ENCODE measurements at regions not wholly inside any gene's neighbourhood (a gene's known extent, or its start where the extent isn't known, plus 50 kb on each side); places are given as distances from the start of the nearest gene placed in this dataset.
"Not testable (repeated sequence)": the region's sequence is repeated elsewhere in the genome, so short reads cannot be mapped to it uniquely, and the experiment has no call there.

DNA sequence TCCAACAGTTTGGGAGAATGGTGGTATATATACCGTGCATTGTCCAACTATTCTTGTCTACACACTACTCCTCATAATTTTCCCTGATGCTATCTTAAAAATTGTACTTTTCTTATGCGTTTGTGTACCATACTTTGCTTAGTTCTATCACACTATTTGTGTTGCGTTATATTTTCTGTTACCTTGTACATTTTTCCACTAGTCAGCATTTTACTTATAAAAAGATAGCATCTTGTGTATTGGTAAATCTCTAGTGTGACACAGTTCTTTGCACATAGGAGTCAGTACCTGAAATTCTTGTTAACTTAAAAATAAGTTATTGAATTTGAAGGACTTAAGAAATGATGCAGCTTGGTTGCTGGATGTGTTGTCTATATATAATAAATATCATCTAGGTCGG, 201.8 kb upstream of the LMO3 start:
- DNase-seq, result no peak

DNA sequence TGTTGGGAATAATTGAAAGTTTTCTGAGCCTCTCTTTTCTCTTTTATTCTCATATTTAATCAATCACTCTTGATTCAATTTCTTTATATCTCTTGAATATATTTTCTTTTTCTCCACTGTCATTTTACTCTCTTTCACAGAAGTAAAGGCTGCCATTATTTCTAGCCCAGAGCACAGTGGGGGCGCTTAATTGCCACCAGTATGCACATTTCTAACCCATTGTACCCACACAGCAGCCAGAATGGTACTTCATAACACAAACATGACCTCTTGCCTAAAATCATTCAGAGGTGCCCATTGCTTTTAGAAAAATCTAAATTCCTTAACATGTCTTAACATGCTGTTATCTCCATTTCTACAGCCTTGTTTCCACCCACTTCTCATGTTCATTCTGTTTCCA, 190.2 kb upstream of the LMO3 start:
- no peak for DNase-seq

GRCh38 chr12:16789204-16789790, 183.3 kb upstream of the LMO3 start:
- no peak for DNase-seq

- no peak for DNase-seq
Measured at GRCh38 chr12:16788506-16789203, 182.7 kb upstream of the LMO3 start.

DNA sequence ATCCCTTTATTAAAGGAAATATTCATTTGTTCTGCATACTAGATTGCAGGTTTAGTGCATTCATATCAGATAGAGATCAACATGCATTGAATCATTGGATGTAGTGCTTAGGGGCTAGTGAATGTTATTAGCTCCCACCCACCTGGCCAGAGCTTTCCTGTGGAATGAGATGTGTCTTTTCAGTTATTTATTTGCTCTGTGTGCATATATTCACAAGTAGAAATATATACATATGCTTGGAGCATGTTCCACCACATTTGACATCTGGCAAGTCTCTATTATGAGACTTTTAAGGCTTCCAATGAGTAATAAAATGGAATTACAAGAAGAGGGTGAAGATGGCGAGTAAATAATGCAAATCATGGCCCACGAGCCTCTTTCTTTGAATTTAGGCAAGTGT, 180.0 kb upstream of the LMO3 start:
- no peak for DNase-seq

- no peak for DNase-seq
Measured at GRCh38 chr12:16785524-16785923, 179.6 kb upstream of the LMO3 start.

DNA sequence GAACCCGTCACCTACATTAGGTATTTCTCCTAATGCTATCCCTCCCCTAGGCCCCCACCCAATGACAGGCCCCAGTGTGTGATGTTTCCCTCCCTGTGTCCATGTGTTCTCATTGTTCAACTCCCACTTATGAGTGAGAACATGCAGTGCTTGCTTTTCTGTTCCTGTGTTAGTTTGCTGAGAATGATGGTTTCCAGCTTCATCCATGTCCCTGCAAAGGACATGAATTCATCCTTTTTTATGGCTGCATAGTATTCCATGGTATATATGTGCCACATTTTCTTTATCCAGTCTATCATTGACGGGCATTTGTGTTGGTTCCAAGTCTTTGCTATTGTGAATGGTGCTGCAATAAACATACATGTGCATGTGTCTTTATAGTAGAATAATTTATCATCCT, 163.2 kb upstream of the LMO3 start:
- DNase-seq, result not testable (repeated sequence)

DNA sequence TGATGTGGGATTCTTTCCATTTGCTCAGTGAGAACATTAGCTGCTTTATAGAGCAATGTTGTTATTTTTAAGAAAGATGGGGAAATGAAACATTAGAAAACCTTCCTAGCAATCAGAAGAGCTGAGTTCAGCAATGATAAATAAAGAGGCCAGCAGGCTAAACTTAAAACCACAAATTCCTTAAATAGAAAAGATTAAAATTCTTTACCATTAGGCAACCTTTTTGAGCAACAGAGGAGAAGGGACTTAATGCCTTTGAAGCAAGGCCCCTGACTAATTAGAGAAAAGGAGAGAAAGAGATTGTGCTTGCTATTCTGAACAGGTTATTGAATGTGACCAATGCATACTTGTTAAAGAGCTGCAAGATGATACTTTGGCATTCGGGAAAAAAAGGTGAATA, 160.8 kb upstream of the LMO3 start:
- no peak for DNase-seq

- DNase-seq, result no peak
Measured at GRCh38 chr12:16763901-16764300, 157.9 kb upstream of the LMO3 start.

GRCh38 chr12:16756833-16757555, 151.0 kb upstream of the LMO3 start:
- DNase-seq, result peak; percentile 11

DNA sequence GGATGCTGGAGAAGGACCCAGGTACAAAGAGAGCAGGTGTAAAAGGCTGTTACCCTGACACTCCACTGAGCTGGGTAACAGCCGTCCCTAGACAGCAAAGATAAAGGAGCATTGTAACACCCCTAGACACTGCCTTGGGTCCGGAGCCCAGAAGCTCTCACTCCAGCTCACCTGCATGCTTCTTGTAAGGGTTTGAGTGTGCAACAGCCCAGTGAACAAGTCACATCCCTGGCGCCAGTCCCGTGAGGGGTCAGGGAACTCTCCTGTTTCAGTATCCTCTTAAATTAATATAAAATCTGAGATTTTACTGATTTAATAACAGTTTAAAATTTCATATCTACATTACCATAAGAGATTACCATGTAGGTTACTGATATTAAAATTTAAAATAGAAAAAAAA, 124.8 kb upstream of the LMO3 start:
- DNase-seq, result no peak

GRCh38 chr12:16726879-16727278, 120.9 kb upstream of the LMO3 start:
- DNase-seq, result no peak

DNA sequence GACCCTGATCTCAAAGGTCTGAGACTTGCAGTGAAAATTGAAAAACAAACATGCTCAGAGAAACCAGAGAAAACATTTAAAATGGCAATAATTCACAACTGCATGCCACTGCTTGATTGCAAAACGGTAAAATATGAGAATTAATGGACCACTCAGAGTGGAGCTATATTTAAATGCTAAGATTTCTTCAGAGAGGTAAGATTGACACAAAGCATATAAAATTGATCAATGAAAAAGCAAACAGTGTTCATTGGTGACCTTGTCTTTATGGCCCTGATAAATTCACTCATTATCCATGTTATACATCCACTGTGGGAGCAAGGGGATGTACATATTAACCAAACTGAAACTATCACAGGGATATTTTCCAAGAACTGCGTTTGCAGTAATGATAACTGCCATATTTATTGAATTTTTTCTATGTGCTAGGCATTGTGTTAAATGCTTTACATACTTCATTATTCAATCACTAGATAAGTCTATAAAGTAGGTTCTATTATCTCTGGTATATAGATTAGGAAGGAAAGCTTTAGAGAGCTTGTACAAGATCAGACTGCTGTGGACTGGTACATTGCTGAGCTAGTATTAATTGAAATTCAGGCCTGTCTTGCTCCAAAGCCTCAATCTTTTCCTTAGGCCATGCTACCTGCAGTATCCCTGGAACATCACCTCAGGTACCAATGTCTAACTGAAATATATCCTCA, 113.9 kb upstream of the LMO3 start:
- DNase-seq, result no peak

DNA sequence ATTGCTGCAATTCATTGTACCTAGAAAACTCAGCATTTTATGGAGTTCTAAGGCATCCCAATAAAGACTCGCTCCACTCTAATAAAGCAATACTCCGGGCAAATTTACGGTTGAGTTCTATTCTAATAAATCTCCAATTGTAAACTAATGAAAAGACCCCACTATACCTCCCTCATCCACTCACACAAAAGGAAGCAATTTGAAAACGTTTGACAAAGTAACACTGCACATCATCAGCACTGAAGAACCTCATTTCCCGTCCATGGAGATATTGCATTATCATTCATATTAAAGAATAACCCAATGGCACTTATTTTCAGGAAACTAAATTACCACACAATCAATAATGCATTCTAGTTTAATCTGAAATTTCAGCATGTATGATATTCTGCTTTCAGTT, 111.0 kb upstream of the LMO3 start:
- no peak for DNase-seq

DNA sequence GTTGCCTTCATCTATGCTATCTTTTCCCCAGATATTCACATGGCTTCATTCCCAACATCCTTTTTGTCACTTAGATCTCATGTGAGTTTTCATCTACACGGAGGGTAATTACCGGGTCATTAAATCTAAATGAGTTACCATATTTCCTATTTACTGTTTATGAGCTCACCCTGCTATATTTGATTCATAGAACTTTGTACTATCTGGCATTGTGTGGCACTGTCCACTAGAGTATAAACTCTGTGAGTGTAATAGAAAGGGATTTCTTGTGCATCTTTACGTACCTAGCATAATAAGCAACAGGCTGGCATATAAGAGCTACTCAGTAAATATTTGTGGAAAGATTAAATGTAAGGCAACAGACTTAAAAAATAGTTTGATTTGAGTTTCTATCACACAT, 86.1 kb upstream of the LMO3 start:
- no peak for DNase-seq

DNA sequence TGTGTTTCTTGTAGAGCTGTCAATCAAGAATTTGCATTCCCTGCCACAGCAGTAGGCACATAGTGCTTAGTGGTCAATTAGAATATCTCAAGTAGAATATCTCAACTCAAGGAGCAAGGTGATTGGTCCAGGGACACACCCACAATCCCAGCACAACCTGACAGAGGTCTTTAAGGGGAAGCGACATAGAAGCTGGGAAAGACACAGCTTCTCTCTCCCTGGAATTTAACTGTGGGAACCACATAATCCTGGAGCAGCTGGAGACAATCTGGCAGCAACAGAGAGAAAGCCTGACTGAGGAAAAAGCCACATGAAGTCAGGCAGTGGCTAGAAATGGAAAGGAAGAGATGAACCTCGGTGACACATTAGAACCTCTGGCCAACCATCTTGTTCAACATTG, 85.7 kb upstream of the LMO3 start:
- DNase-seq, result no peak

DNA sequence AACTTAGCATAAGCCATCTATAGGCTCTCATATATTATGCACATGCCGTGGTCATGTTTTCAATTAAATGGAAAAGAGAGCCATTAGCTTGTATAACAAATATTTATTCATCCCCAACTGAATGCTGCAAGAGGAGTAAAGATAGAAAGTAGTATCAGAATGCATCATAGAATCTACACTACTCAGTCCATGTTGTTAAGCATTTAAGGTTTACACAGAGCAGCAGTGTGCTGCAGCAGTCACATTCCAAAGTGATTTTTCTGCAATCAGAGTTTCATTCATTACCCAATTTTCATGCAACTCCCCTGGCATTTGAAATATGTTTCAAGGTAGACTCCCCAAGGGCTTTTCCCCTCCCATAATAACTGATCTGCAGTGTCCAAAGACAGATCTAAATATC, 82.2 kb upstream of the LMO3 start:
- no peak for DNase-seq

- DNase-seq, result no peak
Measured at GRCh38 chr12:16685107-16685506, 79.1 kb upstream of the LMO3 start.

DNA sequence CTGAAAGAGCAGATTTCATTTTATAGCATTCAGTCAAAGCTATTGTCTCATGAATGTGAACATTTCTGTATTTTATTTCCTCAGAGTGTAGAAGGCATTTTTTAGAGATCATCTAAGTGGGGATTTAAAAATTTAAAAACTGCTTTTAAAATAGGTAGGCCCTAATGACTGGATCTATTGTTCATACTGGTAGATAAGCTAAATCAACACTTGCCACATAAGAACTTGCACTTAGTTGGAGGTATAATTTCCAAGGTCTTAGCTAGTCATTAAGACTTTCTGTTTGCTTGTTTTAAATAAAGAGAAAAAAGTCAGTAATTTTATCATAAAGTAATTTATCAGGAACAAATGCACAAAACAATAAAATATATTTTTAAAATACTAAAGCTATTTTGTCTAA, 75.2 kb upstream of the LMO3 start:
- DNase-seq, result no peak

DNA sequence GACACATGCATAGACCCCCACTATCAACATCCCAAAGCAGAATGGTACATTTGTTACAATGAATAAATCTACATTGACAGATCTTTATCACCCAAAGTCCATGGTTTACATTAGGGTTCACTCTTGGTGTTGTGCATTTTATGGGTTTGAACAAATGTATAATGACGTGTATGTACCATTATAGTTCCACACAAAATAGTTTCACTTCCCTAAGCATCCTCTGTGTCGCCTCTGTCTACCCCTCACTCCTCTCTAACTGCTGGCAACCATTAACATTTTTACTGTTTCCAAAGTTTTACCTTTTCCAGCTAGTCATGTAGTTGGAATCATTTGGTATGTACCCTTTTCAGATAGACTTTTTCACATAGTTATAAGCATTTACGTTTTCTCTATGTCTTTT, 69.5 kb upstream of the LMO3 start:
- no peak for DNase-seq

DNA sequence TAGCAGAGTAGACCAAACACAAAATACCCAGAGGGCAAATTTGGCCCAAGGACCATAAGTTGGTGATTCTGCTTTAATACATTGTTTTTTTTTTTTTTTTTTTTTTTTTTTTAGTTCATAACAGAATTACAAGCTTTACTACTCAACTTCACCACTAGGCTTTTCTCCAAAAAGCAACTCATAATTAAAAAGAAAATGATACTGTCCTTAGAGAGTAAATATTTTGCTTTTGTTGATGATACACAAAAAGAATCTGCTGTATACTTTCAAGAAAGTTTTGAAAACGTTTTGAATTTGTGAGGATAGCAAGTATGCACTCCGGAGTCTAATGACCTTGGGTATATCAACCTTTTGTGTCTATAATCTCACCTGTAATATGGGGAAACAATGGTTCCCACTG, 68.9 kb upstream of the LMO3 start:
- no peak for DNase-seq

DNA sequence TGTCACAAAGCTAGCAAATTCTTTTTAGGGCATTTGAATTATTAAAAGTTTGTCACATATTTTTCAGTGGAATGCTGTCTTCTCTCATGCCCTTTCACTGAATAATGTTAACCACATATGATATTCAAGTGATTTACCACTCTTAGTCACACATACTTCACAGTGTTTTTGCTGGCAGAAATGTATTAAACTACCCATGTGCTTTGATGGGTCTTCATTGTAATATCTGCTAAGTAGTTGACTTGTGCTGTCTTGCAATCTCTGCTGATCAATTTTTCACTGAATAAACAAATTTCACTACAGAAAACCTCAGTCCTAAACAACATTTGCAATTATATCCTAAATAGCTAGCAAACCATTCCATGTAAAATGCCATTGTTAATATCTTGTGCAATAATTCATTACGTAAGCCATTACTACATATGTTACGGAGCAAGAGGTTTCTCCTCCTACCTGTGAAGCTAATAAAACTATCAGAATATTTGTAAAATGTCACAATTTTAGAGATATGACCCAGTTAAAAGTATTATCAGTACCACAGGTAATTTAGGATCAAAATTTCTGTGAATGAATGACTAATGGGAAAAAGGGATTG, 64.6 kb upstream of the LMO3 start:
- no peak for DNase-seq

DNA sequence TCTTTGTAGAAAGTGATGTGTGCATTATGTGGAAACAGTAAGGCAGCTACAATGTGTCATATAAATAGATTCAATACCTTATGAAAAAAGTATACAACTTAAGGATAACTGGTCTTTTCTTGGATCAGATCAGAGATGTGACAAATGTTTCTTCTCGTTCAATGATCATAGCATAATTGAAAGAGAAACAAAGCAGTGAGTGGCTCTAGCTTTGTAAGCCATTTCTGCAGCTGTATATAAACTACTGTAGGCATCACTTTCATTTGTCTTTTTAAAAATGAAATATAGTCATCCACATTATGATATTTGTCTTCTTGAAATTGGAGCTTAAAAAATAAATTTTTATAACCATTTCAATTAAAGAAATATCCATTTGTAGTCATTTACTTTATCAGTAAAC, 63.8 kb upstream of the LMO3 start:
- DNase-seq, result no peak

DNA sequence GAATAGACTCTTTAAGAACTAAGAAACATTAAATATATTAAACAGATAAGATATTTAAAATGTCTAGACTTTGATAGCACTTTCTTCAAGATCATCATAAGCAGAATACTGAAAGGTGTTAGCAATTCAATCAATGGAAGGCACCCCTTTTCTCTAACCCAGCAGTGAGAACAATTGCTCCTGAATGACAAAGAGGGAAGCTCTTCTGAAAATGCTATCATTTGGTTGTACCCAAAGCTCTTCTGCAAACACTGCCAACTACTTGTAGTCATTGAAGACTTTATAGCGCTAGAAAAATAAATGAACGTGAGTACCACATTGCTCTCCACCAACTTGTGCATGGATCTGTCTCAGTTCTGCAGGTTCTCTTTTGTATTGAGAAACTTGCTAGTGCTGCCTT, 62.2 kb upstream of the LMO3 start:
- no peak for DNase-seq

All from NCI-H2107 (cell line).